GM21619 (cell line): ENCODE measurements at regions not wholly inside any gene's neighbourhood (a gene's known extent, or its start where the extent isn't known, plus 50 kb on each side); places are given as distances from the start of the nearest gene placed in this dataset.
"Not testable (repeated sequence)": the region's sequence is repeated elsewhere in the genome, so short reads cannot be mapped to it uniquely, and the experiment has no call there.

Experiments
- ATAC-seq: cut with Tn5 transposase; IDR thresholded peaks from one replicate; pipeline ENCODE4 v1.9.1; 2021; ENCODE audit not compliant: unreplicated experiment

DNA sequence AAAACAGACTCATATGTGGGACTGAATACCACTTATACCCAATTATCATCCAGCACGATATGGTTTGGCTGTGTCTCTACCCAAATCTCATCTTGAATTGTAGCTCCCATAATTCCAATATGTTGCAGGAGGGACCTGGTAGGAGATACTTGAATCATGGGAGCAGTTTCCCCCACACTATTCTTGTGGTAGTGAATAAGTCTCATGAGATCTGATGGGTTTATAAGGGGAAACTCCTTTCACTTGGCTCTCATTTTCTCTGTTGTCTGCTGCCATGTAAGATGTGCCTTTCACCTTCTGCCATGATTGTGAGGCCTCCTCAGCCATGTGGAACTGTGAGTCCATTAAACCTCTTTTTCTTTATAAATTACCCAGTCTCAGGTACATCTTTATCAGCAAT is 91.9 kb upstream of the FNDC3A start:
- not testable (repeated sequence) for ATAC-seq

DNA sequence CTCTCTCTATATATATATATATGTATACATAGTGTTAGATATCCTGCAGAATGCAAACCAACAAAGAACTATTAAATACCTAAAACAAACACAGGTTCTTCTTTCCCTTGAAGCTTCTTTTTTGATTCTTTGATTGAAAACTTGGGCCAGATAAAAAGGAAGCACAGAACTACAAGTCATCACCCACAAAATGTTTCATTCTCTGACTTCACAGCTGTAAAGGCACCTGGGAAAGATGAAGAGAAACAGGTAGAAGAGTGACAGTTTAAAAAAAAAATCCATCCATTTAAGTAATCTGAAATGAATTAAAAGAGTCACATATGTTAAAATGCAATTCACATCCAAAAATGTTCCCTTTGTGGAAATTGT is 90.7 kb upstream of the FNDC3A start:
- no peak for ATAC-seq

DNA sequence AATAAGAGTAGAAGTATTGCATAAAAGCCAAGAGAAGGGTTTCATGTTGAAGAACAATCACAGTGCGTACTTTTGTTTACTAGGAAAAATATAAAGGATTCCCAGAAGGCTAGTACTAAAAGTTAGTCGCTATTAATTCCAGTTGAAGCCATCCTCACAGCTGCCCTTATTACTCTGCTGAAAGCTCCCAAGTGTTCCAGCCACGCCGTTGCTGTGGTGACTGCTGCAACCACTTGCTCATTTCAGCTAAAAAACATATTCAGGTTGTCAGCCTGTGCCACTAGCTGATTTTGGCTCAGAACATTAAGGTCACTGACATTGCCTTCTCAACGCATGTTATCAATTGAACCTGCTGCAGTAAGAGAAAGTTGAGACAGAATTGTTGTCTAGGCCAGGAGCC is 87.1 kb upstream of the FNDC3A start:
- no peak for ATAC-seq

DNA sequence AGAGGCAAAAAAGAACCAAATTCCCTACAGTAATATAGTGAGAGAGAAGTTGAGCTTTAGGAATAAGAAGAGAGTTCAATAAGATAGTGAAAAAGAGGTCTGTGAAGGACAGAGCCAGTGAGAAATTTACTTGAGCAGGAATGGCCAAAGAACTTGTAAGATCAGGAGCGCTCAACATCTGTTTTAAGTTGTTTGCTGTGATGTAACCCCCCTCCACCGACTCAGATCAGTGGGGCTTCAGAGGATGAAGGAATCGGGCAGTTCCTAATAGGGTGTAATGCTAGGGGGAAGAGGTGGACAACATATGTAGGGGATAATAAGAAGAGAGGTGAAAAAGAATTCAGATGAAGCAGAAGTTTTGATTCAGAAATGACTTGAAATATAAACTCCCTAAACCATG is 85.3 kb upstream of the FNDC3A start:
- ATAC-seq: no peak

DNA sequence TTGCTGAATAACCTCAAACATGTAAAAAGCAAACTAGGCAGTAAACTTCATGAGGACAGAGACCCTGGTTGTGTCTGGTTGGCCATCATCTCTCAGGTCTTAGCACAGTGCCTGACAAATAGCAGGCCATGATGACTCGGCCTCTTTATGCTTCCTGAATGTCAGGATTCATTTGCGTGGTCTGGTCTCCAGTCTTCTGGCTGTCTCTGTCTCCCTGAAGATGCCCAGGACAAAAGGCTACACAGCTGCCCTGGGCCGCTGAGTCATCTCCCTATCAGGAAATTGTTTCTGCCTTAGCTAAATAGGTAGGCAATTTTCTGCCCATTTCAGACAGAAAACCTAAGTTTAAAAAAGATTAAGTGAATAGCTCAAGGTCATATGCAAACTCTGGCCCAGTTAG is 84.1 kb upstream of the FNDC3A start:
- no peak for ATAC-seq

DNA sequence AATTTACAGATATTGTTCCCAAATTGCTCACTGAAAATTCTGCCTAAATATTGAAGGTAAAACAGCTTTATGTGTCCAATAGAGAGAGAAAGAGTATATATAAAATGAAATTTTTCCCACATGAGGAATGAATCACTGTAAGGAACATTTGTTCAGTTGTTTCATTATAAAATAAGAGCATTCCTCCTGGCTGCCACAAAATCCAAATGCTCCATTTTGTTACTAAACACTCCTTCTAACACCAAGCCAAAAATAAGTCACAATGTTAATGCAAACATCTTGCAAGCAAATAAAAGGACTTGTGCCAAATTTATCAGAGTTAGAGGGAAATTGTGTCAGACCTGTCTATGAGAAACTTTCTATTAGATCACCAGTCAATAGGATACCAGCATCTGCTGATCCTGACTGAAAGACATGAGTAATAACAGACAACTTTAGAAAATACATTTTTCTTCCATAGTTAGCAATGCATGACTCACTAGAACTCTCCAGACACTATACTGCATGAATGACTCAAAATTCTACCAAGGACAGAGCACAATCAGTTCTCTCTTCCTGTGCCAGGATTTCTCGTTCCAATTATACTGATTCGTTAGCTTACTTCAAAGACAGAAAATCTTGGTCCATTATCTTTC is 83.5 kb upstream of the FNDC3A start:
- ATAC-seq: peak; percentile 90

DNA sequence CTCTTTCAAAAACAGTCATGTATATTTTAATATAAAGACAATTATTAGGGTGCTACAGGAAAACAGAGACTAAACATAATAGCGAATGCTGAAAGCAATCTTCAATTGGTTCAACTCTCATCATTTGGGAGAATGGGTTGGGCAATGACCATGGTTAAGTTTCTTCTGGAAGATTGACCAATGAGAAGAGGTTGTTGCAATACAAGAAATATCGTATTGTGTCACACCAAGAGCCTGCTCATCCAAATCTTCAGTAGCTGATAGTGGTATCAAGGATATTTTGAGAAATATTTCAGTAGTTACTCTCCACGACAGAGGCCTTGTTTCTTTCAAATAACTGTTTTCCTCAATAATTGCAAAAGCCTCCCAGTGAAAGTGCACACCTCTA is 83.0 kb upstream of the FNDC3A start:
- no peak for ATAC-seq

DNA sequence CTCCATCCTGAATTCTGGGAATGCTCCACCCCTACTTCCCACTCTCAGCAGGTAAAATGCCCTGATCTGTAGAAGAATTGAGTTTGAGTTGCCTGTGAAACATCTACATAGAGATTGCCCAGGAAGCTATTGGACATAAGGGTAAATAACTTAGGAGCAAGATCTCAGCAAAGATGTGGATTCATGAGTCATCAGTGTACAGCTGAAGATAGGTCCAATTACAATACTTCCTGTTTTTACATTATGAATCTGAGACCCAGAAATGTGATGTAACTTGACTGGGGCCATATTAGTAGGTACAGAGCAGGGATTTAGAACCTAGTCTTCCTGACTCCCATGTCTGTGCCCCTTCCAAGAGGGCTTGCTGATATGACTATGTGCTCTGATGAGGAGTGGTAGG is 79.4 kb upstream of the FNDC3A start:
- no peak for ATAC-seq

DNA sequence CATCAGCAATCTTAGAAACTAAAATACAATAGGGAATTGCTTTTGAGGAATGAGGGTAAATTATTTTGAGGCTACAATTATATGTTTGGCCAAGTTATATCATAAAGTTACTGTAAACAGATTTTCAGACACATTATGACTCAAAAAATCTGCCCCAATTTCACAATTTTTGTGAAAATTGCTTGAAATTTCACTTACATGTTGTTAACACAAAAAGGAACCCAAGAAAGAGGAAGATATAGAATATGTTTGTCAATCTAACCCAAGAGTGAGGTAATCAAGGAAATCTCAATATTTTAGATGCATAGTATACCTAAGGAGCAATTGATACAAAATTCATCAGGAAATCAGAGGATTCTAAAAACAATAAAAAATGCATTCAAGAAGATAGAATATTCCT is 73.9 kb upstream of the FNDC3A start:
- no peak for ATAC-seq

DNA sequence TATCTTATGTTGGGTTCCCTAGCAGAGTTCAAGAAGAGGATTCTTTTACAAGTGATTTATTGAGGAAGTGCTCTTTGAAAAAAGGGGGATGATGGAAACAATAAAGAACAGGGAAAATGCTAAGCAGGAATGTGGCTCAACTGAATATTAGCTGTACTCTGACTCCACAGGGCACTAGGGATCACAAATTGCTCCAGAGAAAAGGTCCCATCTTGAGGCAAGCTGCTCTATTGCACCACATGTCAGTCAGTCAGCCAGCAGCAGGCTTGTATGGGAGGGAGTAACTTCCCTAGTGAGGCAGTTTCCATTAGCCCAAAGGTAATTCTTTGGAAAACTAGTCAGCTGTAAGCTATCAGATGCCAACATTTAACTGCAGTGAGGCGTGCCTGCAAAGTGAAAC is 73.3 kb upstream of the FNDC3A start:
- no peak for ATAC-seq

DNA sequence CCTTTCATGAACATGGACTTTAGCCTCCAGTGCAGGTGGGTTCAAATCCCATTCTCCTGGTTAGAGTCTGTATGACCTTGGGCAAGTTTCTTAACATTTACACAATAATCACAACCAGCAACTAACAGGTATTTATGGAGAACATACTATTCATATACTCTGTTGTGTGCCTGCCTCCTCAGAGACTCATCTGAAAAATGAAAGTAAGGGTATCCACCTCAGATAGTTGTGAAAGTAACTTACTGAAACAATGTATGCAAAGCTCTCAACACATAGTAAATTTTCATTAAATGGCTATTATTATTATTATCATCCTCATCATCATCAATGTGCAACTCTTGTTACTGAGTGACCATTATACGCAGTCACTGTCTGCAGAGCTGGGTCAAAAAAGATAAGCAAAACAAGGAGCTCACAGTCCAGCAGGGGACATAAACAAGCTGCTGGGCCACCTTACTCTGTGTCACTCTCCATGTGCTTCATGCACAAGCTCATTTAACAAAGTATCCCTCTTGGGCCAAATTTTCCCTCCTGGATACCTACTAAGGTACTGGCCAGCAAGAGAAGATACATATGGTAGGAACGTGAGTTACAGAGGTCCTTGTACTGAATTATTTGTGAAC is 70.9 kb upstream of the FNDC3A start:
- no peak for ATAC-seq

DNA sequence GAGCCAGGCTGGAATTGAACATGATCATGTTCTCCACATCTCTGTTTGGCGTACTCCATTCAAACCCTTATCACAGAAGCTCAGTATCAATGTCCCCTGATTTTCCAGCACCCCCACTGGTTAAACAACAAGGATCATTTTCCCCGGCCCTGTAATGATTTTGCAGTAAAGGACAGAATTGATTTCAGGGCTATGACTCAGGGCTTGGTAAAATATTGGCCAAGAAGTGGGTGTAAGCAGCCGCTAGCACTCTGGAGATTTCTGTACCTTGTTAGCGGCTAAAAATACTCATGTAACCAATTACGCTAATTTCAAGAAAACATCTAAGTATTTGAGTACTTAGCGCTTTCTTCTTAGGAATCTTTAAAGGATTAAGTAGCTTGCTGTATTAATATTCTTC is 69.5 kb upstream of the FNDC3A start:
- ATAC-seq: no peak

DNA sequence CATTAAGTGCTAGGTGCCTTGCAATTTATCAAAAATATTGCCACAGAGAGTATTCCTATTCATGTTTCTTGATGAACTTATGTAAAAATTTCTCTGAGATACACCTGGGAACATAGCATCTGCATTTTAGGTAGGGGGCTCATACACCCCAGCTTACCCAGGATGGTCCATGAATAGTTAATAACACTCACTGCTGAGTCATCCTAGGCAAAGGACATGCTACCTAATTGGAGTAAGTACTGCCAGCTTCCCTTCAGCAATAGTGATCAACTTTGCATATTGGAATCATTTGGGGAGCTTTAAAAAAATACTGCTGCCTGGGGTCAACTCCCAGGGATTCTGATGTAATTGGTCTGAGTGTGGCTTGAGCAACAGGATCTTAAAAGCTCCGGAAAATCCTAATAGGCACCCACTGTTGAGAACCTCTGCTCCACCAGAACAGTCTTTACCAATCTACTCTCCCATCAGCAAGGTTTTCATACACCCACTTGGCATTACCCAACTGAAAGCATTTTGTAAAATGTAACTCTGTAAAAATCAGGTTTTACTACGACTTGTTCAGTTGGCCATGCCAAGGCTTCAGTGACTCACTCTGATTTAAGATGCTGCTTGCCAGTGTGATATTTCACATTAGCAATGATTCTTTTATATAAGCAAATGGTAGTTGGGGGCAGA is 67.2 kb upstream of the FNDC3A start:
- no peak for ATAC-seq

DNA sequence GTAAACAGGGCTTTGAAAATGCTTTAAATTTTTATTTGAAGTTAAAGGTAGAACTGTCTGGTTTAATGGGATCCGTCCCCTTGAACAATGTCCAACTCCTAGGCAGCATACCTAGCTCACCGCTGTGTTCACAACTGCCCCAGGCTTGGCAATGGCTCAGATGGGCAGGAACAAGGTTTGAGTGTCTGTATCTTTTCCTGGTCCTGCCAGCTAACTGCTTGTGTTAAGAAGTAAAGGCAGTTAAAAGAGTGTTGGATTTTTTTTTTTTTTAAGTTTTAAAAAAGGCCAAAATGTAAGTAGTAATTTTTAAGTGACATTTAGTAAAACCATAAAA is 66.7 kb upstream of the FNDC3A start:
- ATAC-seq: no peak

DNA sequence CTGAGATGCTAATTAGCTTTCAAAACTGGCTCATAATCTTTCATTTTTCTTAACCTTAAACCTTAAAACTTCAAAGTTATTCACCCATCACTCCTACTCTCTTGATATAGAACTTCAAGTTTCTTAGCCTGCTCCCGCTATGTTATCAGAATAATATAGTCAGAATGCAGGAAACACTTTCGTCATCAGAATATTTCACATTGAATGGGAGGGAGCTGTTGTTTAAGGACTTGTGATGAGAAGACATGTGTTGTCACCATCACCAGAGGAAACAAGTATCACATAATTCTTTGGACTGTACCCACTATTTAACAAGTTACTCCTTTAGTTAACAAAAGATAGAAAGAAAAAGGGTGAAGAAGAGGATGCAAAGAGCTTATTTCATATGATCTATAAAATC is 65.0 kb upstream of the FNDC3A start:
- no peak for ATAC-seq

DNA sequence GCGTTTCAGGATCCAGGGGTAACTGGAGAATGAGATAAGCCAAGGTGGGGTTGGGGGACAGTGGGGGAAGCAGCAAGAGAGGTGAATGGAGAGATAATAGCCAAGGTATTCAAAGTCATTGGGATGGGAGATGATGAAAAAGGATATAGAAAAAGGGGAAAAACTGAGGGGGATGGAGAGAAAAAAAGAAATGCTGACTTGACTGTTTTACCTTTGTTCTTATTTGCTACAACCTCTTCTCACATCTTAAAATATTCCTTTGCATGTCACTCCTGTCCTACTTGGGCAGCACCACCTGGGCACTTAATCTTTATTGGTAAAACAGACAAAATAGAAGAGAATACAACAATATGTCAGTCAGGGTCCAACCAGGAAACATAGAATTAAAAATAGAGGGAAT is 56.0 kb upstream of the FNDC3A start:
- no peak for ATAC-seq

DNA sequence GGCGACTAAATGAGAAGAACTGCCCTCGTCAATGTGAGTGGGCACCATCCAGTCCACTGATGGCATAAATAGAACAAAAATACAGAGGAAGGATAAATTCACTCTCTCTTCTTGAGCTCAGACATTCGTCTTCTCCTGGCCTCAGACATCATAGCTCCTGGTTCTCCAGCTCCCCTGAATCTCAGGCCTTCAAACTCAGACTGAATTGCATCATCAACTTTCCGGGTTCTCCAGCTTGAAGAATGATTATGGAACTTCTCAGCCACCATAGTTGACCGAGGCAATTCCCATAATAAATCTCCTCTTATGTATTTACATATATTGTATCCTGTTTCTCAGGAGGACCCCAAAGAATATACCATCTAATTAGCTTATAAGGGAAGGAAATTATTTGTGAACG is 55.0 kb upstream of the FNDC3A start:
- ATAC-seq: no peak

DNA sequence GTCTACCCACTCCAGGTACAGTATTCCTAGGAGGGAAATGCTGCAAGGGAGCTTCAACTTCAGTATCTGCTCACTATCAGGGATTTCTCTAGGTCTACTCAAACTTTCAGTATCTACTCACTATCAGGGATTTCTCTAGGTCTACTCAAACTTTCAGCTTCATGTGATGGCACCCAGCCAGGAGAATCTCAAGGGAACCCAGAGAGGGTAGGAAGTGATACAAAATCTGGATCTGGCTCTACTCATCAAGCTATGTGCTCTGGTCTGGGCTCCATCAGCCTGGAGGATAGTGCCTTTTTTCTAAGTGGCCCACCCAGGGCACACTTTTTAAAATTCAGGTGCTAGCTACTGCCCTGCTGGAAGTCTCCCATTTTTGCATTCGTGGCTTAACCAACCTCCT is 52.3 kb upstream of the FNDC3A start:
- no peak for ATAC-seq

DNA sequence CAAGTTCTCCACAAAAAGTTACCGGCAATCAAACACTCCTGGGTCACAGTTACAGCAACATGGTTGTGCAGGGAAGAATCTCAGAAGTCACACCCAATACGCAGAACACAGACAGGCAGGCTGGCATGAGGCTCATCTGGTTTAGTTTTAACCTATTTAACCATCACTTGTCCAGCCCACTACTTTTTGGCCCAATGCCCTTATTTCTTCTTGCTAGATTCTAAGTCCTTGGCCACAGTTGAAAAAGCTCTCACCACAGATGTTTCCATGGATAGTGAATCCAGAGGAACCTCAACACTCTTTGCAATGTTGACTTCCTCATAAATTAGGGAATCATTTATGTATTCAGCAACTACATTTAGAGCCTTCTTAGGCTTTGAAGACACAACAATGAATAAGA is 50.7 kb upstream of the FNDC3A start:
- no peak for ATAC-seq
